SK-N-SH (cell line): ENCODE measurements at regions not wholly inside any gene's neighbourhood (a gene's known extent, or its start where the extent isn't known, plus 50 kb on each side); places are given as distances from the start of the nearest gene placed in this dataset.

Source experiments
- CTCF ChIA-PET: fragments of 300-600, 350-600 bp; formaldehyde crosslinking; extraction: SDS; loops from one replicate; lab custom pipeline; 2021; lab: Yijun Ruan, JAX
- POLR2A ChIA-PET: fragments of 350-600 bp; sonication (Branson Sonifier 250); formaldehyde crosslinking; extraction: SDS; loops from one replicate; lab custom pipeline; 2020; ENCODE audit warnings: antibody characterized with exemption, inconsistent platforms; lab: Yijun Ruan, JAX
- DNase-seq: peaks from one replicate; pipeline ENCODE4 v3.0.0; 2012
- H2AFZ ChIP-seq: fragments of 200-600 bp; sonication (generic); 2 replicates; pipeline ENCODE4 v1.8.1; 2016; ENCODE audit warnings: antibody characterized with exemption, mild to moderate bottlenecking, low read depth
- H3F3A ChIP-seq: fragments of 200-600 bp; sonication (generic); replicated peaks from 2 replicates; pipeline ENCODE3; 2016; ENCODE audit warnings: antibody characterized with exemption, mild to moderate bottlenecking; ENCODE audit not compliant: insufficient read depth
- H3K27ac ChIP-seq, 2 experiments: fragments of 200-500 bp in 1 of 2; fragments of 200-600 bp in 1 of 2; sonication (Bioruptor generic) in 1 of 2; sonication (generic), shearing (Covaris generic) in 1 of 2; 2 replicates each; pipeline versions ENCODE4 v1.5.1 to v1.6.1; 2014 to 2016; ENCODE audit warnings: low read depth in 2 of 2, inconsistent platforms in 1 of 2, low read length in 1 of 2, mild to moderate bottlenecking in 1 of 2, mixed read lengths in 1 of 2
- H3K27me3 ChIP-seq: fragments of 200-600 bp; sonication (generic), shearing (Covaris generic); 2 replicates; pipeline ENCODE4 v1.6.1; 2016; ENCODE audit warnings: mixed run types; ENCODE audit not compliant: insufficient read depth
- H3K36me3 ChIP-seq, 2 experiments: fragments of 200-500 bp in 1 of 2; fragments of 200-600 bp in 1 of 2; sonication (Bioruptor generic) in 1 of 2; sonication (generic) in 1 of 2; replicated peaks in 1 of 2; 2 replicates each; pipeline versions ENCODE3 to v1.5.1; 2014 to 2016; ENCODE audit warnings: low read length in 1 of 2, mild to moderate bottlenecking in 1 of 2; ENCODE audit not compliant: insufficient read depth in 2 of 2, control insufficient read depth in 1 of 2
- H3K4me1 ChIP-seq, 2 experiments: fragments of 200-500 bp in 1 of 2; fragments of 200-600 bp in 1 of 2; sonication (Bioruptor generic) in 1 of 2; sonication (generic), shearing (Covaris generic) in 1 of 2; 2 replicates each; pipeline versions ENCODE4 v1.5.1 to v1.6.1; 2014 to 2016; ENCODE audit warnings: low read depth in 1 of 2, low read length in 1 of 2, mixed run types in 1 of 2; ENCODE audit not compliant: insufficient read depth in 2 of 2, control insufficient read depth in 1 of 2
- H3K4me2 ChIP-seq: fragments of 200-600 bp; sonication (generic), shearing (Covaris generic); 2 replicates; pipeline ENCODE4 v1.6.1; 2017; ENCODE audit warnings: mixed run types
- H3K4me3 ChIP-seq, 2 experiments: fragments of 200-500 bp in 1 of 2; fragments of 200-600 bp in 1 of 2; sonication (Bioruptor generic) in 1 of 2; sonication (generic), shearing (Covaris generic) in 1 of 2; 2 replicates each; pipeline versions ENCODE4 v1.5.1 to v1.8.1; 2014 to 2016; ENCODE audit warnings: low read depth in 2 of 2, inconsistent platforms in 1 of 2, low read length in 1 of 2, mild to moderate bottlenecking in 1 of 2, mixed read lengths in 1 of 2, moderate library complexity in 1 of 2
- H3K79me2 ChIP-seq: fragments of 200-600 bp; sonication (generic); 2 replicates; pipeline ENCODE4 v1.8.1; 2017; ENCODE audit warnings: mild to moderate bottlenecking; ENCODE audit not compliant: insufficient read depth
- H3K9ac ChIP-seq: fragments of 200-600 bp; sonication (generic); 2 replicates; pipeline ENCODE4 v1.6.1; 2017; ENCODE audit warnings: mixed run types
- H3K9me2 ChIP-seq: fragments of 200-600 bp; sonication (generic); 2 replicates; pipeline ENCODE4 v1.6.1; 2017; ENCODE audit warnings: mixed run types
- H3K9me3 ChIP-seq: fragments of 200-600 bp; sonication (generic); 2 replicates; pipeline ENCODE4 v1.6.1; 2017; ENCODE audit warnings: mixed run types, mild to moderate bottlenecking, moderate library complexity
- H4K20me1 ChIP-seq: fragments of 200-600 bp; sonication (generic); 2 replicates; pipeline ENCODE4 v1.6.1; 2017; ENCODE audit warnings: mild to moderate bottlenecking, mixed run types; ENCODE audit not compliant: insufficient read depth
- EP300 ChIP-seq, 2 experiments: IDR thresholded peaks; 2 replicates each; pipeline versions ENCODE4 v1.4.0 to v1.6.1; 2012; ENCODE audit warnings: borderline replicate concordance in 1 of 2, low read depth in 1 of 2, low read length in 1 of 2
- EZH2phosphoT487 ChIP-seq: fragments of 200-600 bp; sonication (generic); IDR thresholded peaks from 2 replicates; pipeline ENCODE4 v1.6.1; 2017; ENCODE audit warnings: low read depth, mixed run types, mild to moderate bottlenecking, antibody characterized with exemption, moderate library complexity, borderline replicate concordance
- FOSL2 ChIP-seq: IDR thresholded peaks from 2 replicates; pipeline ENCODE4 v1.4.0; 2012; ENCODE audit warnings: low read depth, mild to moderate bottlenecking, moderate library complexity, borderline replicate concordance
- FOXJ3 ChIP-seq: sonication (generic); formaldehyde crosslinking; IDR thresholded peaks from 2 replicates; pipeline ENCODE4 v1.5.1; 2020; ENCODE audit warnings: mild to moderate bottlenecking, missing genetic modification reagents
- FOXM1 ChIP-seq: IDR thresholded peaks from 2 replicates; pipeline ENCODE4 v1.4.0; 2012; ENCODE audit warnings: low read depth, mild to moderate bottlenecking
- GABPA ChIP-seq: IDR thresholded peaks from 2 replicates; pipeline ENCODE4 v1.4.0; 2012; ENCODE audit warnings: low read depth, mild to moderate bottlenecking
- JUND ChIP-seq: IDR thresholded peaks from 2 replicates; pipeline ENCODE4 v1.4.0; 2012
- NFIC ChIP-seq: IDR thresholded peaks from 2 replicates; pipeline ENCODE4 v1.4.0; 2012; ENCODE audit warnings: borderline replicate concordance
- POLR2AphosphoS5 ChIP-seq: IDR thresholded peaks from 2 replicates; pipeline ENCODE4 v1.6.1; 2012; ENCODE audit warnings: low read depth, low read length
- RCOR1 ChIP-seq: fragments of 150-350 bp; IDR thresholded peaks from 2 replicates; pipeline ENCODE4 v1.6.1; 2017; ENCODE audit warnings: antibody characterized with exemption, low read length
- SIN3A ChIP-seq: IDR thresholded peaks from 2 replicates; pipeline ENCODE4 v1.6.1; 2012; ENCODE audit warnings: low read depth, mild to moderate bottlenecking, low read length, moderate library complexity, borderline replicate concordance
- TAF1 ChIP-seq: IDR thresholded peaks from 2 replicates; pipeline ENCODE4 v1.6.1; 2012; ENCODE audit warnings: low read depth, mild to moderate bottlenecking, low read length, moderate library complexity, borderline replicate concordance
- TEAD4 ChIP-seq: IDR thresholded peaks from 2 replicates; pipeline ENCODE4 v1.4.0; 2012; ENCODE audit warnings: mild to moderate bottlenecking, borderline replicate concordance; ENCODE audit not compliant: insufficient read depth
- YY1 ChIP-seq: IDR thresholded peaks from 2 replicates; pipeline ENCODE4 v1.4.0; 2012; ENCODE audit warnings: low read depth, mild to moderate bottlenecking
- WGBS: methylation state at CpG from one replicate; pipeline ENCODE4 v1.1.6; 2017; ENCODE audit warnings: low lambda C conversion rate; 5-methylcytosine and 5-hydroxymethylcytosine counted together
- TF ChIP-seq, protein P1 (sequence below): fragments of 200-600 bp; sonication (generic); IDR thresholded peaks from 2 replicates; pipeline ENCODE4 v1.6.1; 2017; ENCODE audit warnings: antibody characterized with exemption, mild to moderate bottlenecking, moderate library complexity
- TF ChIP-seq, protein P2 (sequence below): IDR thresholded peaks from 2 replicates; pipeline ENCODE4 v1.4.0; 2012; ENCODE audit warnings: low read depth, borderline replicate concordance
- TF ChIP-seq, protein P3 (sequence below): IDR thresholded peaks from 2 replicates; pipeline ENCODE4 v1.6.1; 2012; ENCODE audit warnings: mild to moderate bottlenecking, low read depth, low read length, moderate library complexity

DNA sequence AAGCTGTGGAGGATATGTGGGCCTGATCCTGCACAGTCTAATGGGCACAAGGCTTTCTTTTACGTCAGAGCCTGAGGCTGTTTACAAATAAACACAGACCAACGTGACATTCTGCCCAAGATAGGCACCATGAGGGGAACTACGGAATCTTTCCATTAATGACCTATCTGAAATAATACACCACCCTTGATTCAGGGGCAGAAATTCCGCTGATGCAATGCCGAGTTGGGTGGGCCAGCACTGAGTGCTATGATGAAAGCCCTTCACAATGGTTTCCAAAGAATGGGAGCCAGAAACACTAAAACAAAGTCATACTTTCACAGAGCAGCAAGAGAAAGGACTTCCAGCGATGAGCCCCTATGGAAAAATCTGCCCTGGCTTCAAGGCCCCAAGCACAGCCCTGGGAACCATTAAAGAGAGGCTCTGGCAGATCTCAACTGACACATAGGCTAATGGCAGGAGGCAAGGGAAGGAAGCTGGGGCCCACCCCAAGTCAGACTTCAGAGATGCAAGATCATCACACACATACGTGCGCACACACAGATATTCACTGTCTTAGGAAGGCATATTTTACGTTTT is 72.2 kb upstream of the DLX6 start:
- Histone ChIP-seq H3F3A (no peaks in the 10 kb centered on the region), H3K9me2 (no peaks in the 10 kb centered on the region), H3K9me3 (no peaks in the 10 kb centered on the region), H3K36me3 (no peaks in the 10 kb centered on the region), H3K9ac (no peak overlapping the region), H2AFZ (no peak overlapping the region), H3K27ac (no peak overlapping the region), H3K27me3 (no peaks in the 10 kb centered on the region; the same call in 1 of the 2 replicates), H3K4me3 (no peak overlapping the region), H3K79me2 (no peaks in the 10 kb centered on the region), H3K4me1 (no peaks in the 10 kb centered on the region), H4K20me1 (no peaks in the 10 kb centered on the region), H3K4me2 (no peak overlapping the region)
- TF ChIP-seq, protein P1, sequence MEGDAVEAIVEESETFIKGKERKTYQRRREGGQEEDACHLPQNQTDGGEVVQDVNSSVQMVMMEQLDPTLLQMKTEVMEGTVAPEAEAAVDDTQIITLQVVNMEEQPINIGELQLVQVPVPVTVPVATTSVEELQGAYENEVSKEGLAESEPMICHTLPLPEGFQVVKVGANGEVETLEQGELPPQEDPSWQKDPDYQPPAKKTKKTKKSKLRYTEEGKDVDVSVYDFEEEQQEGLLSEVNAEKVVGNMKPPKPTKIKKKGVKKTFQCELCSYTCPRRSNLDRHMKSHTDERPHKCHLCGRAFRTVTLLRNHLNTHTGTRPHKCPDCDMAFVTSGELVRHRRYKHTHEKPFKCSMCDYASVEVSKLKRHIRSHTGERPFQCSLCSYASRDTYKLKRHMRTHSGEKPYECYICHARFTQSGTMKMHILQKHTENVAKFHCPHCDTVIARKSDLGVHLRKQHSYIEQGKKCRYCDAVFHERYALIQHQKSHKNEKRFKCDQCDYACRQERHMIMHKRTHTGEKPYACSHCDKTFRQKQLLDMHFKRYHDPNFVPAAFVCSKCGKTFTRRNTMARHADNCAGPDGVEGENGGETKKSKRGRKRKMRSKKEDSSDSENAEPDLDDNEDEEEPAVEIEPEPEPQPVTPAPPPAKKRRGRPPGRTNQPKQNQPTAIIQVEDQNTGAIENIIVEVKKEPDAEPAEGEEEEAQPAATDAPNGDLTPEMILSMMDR: no peak
- no peak for TF ChIP-seq FOSL2
- no peak for TF ChIP-seq FOXJ3
- no peak for TF ChIP-seq YY1
- no peak for TF ChIP-seq POLR2AphosphoS5
- TF ChIP-seq TAF1: no peak
- TF ChIP-seq GABPA: no peak
- TF ChIP-seq JUND: no peak
- TF ChIP-seq TEAD4: no peak
- TF ChIP-seq FOXM1: no peak
- TF ChIP-seq, protein P2, sequence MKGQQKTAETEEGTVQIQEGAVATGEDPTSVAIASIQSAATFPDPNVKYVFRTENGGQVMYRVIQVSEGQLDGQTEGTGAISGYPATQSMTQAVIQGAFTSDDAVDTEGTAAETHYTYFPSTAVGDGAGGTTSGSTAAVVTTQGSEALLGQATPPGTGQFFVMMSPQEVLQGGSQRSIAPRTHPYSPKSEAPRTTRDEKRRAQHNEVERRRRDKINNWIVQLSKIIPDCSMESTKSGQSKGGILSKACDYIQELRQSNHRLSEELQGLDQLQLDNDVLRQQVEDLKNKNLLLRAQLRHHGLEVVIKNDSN: no peak
- no peak for TF ChIP-seq RCOR1
- TF ChIP-seq SIN3A: no peak
- no peak for TF ChIP-seq NFIC
- TF ChIP-seq EZH2phosphoT487: no peak
- TF ChIP-seq, protein P3, sequence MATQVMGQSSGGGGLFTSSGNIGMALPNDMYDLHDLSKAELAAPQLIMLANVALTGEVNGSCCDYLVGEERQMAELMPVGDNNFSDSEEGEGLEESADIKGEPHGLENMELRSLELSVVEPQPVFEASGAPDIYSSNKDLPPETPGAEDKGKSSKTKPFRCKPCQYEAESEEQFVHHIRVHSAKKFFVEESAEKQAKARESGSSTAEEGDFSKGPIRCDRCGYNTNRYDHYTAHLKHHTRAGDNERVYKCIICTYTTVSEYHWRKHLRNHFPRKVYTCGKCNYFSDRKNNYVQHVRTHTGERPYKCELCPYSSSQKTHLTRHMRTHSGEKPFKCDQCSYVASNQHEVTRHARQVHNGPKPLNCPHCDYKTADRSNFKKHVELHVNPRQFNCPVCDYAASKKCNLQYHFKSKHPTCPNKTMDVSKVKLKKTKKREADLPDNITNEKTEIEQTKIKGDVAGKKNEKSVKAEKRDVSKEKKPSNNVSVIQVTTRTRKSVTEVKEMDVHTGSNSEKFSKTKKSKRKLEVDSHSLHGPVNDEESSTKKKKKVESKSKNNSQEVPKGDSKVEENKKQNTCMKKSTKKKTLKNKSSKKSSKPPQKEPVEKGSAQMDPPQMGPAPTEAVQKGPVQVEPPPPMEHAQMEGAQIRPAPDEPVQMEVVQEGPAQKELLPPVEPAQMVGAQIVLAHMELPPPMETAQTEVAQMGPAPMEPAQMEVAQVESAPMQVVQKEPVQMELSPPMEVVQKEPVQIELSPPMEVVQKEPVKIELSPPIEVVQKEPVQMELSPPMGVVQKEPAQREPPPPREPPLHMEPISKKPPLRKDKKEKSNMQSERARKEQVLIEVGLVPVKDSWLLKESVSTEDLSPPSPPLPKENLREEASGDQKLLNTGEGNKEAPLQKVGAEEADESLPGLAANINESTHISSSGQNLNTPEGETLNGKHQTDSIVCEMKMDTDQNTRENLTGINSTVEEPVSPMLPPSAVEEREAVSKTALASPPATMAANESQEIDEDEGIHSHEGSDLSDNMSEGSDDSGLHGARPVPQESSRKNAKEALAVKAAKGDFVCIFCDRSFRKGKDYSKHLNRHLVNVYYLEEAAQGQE: no peak
- TF ChIP-seq EP300 (IDR thresholded peaks at IDR 0.05; ENCODE audit: borderline replicate concordance in 1 of 2, low read depth in 1 of 2, low read length in 1 of 2): no peak
- ChIA-PET POLR2A (no interaction called here), CTCF (no interaction called here)
- DNase-seq: no peak
- 49% methylated on average over 9 of the region's 9 CpGs for WGBS
